ENCODE measurements at regions not wholly inside any gene's neighbourhood (a gene's known extent, or its start where the extent isn't known, plus 50 kb on each side); places are given as distances from the start of the nearest gene placed in this dataset.

DNA sequence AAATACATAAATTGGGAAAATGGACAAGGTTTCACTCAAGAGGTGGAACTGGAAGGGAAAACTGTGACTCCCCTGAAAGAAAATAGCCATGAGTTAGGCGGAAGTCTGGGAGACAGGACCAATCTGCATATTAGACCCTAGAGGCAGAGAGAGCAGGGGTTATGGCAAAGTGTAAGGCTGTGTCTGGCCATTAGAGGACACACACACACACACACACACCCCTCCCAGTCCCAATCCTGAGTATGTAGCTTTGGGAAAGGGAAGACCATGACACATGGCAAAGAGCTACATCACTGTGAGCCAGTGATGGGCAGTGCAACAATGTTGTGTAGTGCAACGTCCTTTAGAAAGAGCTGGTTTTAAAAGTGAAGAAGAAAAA is 479.9 kb upstream of the NXPH2 start:
- CTCF ChIA-PET = no interaction called here

DNA sequence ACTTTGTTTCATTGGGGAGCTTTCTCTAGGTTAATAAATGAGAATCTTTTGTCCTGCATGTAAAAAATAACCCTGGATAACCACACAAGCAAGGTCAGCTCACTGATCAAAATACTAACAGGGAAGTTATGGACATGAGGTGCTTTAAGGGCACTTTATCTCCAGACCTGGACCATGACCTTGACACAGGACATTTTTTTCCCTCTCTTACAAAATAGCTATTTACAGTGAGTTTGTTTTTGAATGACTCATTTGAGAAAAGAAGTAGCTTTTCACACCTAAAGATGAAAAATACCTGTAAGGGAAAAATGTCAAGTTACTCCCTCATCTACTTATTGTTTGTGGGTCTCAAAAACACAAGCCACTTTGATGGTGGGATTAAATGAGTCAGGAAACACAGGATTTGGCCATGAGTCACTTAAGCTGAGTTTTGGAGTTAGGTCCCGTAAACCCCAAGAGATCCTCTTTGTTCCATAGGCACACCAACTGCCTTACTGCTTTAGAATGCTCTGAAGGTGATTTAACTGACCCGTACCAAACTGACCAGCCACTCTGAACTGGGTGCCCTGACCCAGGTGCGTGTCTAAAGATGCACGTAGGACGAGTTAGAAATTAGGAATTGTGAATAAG is 479.3 kb upstream of the NXPH2 start:
- H3K36me3 ChIP-seq (ENCODE audit: control insufficient read depth in 2 of 2, insufficient read depth in 1 of 2, low read length in 2 of 2) = no peaks in the 10 kb centered on the region
- no peaks in the 10 kb centered on the region for H3K4me1 ChIP-seq (ENCODE audit: control insufficient read depth, insufficient read depth, low read length)
- ChIA-PET POLR2A (no interaction called here), CTCF (interaction anchor here (0.8 kb wide), 1 partner anchor 655 kb away, joined by 3 read pairs; no protein-coding TSS in a partner anchor)
- no peak overlapping the region for H3K4me3 ChIP-seq (ENCODE audit: low read depth, low read length)
- no peaks in the 10 kb centered on the region for H3K9me3 ChIP-seq (ENCODE audit: control insufficient read depth, insufficient read depth, low read depth, low read length)
- no peak for TF ChIP-seq ZNF768 (tag by site-specific recombination; IDR thresholded peaks at IDR 0.05)
- TF ChIP-seq, protein P1, sequence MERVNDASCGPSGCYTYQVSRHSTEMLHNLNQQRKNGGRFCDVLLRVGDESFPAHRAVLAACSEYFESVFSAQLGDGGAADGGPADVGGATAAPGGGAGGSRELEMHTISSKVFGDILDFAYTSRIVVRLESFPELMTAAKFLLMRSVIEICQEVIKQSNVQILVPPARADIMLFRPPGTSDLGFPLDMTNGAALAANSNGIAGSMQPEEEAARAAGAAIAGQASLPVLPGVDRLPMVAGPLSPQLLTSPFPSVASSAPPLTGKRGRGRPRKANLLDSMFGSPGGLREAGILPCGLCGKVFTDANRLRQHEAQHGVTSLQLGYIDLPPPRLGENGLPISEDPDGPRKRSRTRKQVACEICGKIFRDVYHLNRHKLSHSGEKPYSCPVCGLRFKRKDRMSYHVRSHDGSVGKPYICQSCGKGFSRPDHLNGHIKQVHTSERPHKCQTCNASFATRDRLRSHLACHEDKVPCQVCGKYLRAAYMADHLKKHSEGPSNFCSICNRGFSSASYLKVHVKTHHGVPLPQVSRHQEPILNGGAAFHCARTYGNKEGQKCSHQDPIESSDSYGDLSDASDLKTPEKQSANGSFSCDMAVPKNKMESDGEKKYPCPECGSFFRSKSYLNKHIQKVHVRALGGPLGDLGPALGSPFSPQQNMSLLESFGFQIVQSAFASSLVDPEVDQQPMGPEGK (tag by site-specific recombination; IDR thresholded peaks at IDR 0.05) = no peak
- TF ChIP-seq ZNF157 (tag by site-specific recombination; IDR thresholded peaks at IDR 0.05) = no peak
- no peak for TF ChIP-seq MYNN (tag by site-specific recombination; IDR thresholded peaks at IDR 0.05; ENCODE audit: borderline replicate concordance)
- TF ChIP-seq, protein P2, sequence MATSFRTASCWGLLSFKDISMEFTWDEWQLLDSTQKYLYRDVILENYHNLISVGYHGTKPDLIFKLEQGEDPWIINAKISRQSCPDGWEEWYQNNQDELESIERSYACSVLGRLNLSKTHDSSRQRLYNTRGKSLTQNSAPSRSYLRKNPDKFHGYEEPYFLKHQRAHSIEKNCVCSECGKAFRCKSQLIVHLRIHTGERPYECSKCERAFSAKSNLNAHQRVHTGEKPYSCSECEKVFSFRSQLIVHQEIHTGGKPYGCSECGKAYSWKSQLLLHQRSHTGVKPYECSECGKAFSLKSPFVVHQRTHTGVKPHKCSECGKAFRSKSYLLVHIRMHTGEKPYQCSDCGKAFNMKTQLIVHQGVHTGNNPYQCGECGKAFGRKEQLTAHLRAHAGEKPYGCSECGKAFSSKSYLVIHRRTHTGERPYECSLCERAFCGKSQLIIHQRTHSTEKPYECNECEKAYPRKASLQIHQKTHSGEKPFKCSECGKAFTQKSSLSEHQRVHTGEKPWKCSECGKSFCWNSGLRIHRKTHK (tag by site-specific recombination; IDR thresholded peaks at IDR 0.05) = no peak
- TF ChIP-seq ZNF830 (tag by site-specific recombination; IDR thresholded peaks at IDR 0.05; ENCODE audit: low read depth) = no peak
- no peak for TF ChIP-seq YY2 (tag by site-specific recombination; IDR thresholded peaks at IDR 0.05)
- no peak for TF ChIP-seq ZNF366 (tag by site-specific recombination; conservative IDR thresholded peaks at IDR 0.05)
- TF ChIP-seq ZNF585B (tag by site-specific recombination; IDR thresholded peaks at IDR 0.05) = no peak
- TF ChIP-seq ZSCAN30 (tag by site-specific recombination; IDR thresholded peaks at IDR 0.05) = no peak
- TF ChIP-seq, protein P3, sequence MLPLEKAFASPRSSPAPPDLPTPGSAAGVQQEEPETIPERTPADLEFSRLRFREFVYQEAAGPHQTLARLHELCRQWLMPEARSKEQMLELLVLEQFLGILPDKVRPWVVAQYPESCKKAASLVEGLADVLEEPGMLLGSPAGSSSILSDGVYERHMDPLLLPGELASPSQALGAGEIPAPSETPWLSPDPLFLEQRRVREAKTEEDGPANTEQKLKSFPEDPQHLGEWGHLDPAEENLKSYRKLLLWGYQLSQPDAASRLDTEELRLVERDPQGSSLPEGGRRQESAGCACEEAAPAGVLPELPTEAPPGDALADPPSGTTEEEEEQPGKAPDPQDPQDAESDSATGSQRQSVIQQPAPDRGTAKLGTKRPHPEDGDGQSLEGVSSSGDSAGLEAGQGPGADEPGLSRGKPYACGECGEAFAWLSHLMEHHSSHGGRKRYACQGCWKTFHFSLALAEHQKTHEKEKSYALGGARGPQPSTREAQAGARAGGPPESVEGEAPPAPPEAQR (tag by site-specific recombination; IDR thresholded peaks at IDR 0.05) = no peak
- no peak overlapping the region for H3K27ac ChIP-seq (ENCODE audit: extremely low read depth, low read depth, low read length)

More for the DNA sequence above, 479.9 kb upstream of the NXPH2 start:
- Histone ChIP-seq H3K9me3 (ENCODE audit: control insufficient read depth, insufficient read depth, low read depth, low read length) (no peaks in the 10 kb centered on the region), H3K4me1 (ENCODE audit: control insufficient read depth, insufficient read depth, low read length) (no peaks in the 10 kb centered on the region), H3K36me3 (ENCODE audit: control insufficient read depth in 2 of 2, insufficient read depth in 1 of 2, low read length in 2 of 2) (no peaks in the 10 kb centered on the region), H3K4me3 (ENCODE audit: low read depth, low read length) (no peak overlapping the region), H3K27ac (ENCODE audit: extremely low read depth, low read depth, low read length) (no peak overlapping the region)
- POLR2A ChIA-PET = no interaction called here
- TF ChIP-seq ZFP69B (tag by site-specific recombination; IDR thresholded peaks at IDR 0.05) (no peak), ZNF501 (tag by site-specific recombination; IDR thresholded peaks at IDR 0.05) (no peak), ZNF585B (tag by site-specific recombination; IDR thresholded peaks at IDR 0.05) (no peak), ZNF24 (tag by site-specific recombination; IDR thresholded peaks at IDR 0.05) (no peak), ZNF529 (tag by site-specific recombination; IDR thresholded peaks at IDR 0.05; ENCODE audit: insufficient replicate concordance) (no peak), KLF10 (tag by site-specific recombination; IDR thresholded peaks at IDR 0.05) (no peak), SP3 (tag by site-specific recombination; IDR thresholded peaks at IDR 0.05) (no peak), ZIC2 (tag by site-specific recombination; IDR thresholded peaks at IDR 0.05) (no peak), RBAK (tag by site-specific recombination; IDR thresholded peaks at IDR 0.05) (no peak), MZF1 (tag by site-specific recombination; IDR thresholded peaks at IDR 0.05; ENCODE audit: borderline replicate concordance) (no peak), ZNF23 (tag by site-specific recombination; IDR thresholded peaks at IDR 0.05; ENCODE audit: borderline replicate concordance) (no peak), ZNF792 (tag by site-specific recombination; IDR thresholded peaks at IDR 0.05) (no peak)
- TF ChIP-seq, protein P4, sequence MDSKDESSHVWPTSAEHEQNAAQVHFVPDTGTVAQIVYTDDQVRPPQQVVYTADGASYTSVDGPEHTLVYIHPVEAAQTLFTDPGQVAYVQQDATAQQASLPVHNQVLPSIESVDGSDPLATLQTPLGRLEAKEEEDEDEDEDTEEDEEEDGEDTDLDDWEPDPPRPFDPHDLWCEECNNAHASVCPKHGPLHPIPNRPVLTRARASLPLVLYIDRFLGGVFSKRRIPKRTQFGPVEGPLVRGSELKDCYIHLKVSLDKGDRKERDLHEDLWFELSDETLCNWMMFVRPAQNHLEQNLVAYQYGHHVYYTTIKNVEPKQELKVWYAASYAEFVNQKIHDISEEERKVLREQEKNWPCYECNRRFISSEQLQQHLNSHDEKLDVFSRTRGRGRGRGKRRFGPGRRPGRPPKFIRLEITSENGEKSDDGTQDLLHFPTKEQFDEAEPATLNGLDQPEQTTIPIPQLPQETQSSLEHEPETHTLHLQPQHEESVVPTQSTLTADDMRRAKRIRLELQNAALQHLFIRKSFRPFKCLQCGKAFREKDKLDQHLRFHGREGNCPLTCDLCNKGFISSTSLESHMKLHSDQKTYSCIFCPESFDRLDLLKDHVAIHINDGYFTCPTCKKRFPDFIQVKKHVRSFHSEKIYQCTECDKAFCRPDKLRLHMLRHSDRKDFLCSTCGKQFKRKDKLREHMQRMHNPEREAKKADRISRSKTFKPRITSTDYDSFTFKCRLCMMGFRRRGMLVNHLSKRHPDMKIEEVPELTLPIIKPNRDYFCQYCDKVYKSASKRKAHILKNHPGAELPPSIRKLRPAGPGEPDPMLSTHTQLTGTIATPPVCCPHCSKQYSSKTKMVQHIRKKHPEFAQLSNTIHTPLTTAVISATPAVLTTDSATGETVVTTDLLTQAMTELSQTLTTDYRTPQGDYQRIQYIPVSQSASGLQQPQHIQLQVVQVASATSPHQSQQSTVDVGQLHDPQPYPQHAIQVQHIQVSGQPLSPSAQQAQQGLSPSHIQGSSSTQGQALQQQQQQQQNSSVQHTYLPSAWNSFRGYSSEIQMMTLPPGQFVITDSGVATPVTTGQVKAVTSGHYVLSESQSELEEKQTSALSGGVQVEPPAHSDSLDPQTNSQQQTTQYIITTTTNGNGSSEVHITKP (tag by site-specific recombination; IDR thresholded peaks at IDR 0.05) = no peak
- TF ChIP-seq, protein P5, sequence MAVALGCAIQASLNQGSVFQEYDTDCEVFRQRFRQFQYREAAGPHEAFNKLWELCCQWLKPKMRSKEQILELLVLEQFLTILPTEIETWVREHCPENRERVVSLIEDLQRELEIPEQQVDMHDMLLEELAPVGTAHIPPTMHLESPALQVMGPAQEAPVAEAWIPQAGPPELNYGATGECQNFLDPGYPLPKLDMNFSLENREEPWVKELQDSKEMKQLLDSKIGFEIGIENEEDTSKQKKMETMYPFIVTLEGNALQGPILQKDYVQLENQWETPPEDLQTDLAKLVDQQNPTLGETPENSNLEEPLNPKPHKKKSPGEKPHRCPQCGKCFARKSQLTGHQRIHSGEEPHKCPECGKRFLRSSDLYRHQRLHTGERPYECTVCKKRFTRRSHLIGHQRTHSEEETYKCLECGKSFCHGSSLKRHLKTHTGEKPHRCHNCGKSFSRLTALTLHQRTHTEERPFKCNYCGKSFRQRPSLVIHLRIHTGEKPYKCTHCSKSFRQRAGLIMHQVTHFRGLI (tag by site-specific recombination; IDR thresholded peaks at IDR 0.05) = no peak
- TF ChIP-seq, protein P6, sequence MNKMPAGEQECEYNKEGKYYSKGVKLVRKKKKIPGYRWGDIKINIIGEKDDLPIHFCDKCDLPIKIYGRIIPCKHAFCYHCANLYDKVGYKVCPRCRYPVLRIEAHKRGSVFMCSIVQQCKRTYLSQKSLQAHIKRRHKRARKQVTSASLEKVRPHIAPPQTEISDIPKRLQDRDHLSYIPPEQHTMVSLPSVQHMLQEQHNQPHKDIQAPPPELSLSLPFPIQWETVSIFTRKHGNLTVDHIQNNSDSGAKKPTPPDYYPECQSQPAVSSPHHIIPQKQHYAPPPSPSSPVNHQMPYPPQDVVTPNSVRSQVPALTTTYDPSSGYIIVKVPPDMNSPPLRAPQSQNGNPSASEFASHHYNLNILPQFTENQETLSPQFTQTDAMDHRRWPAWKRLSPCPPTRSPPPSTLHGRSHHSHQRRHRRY (tag by site-specific recombination; IDR thresholded peaks at IDR 0.05) = no peak
